Aorta (tissue), 5 donors: ENCODE measurements at regions not wholly inside any gene's neighbourhood (a gene's known extent, or its start where the extent isn't known, plus 50 kb on each side); places are given as distances from the start of the nearest gene placed in this dataset.
"Not testable (repeated sequence)": the region's sequence is repeated elsewhere in the genome, so short reads cannot be mapped to it uniquely, and the experiment has no call there.

ENCODE experiments used
- ATAC-seq: fragments of 200-7000 bp; cut with Tn5 transposase; one replicate; pipeline ENCODE4 v1.9.1; 2022; ENCODE audit warnings: moderate library complexity; ENCODE audit not compliant: low FRiP score
- DNase-seq, 2 donors: peaks; one replicate each; pipeline ENCODE4 v3.0.0-alpha.2; 2020
- H3K27ac ChIP-seq, 2 donors: one replicate each; pipeline ENCODE4 v1.5.1; 2013; ENCODE audit warnings: low read length in 2 of 2, mild to moderate bottlenecking in 2 of 2, moderate library complexity in 2 of 2, control low read depth in 1 of 2, inconsistent platforms in 1 of 2, low read depth in 1 of 2
- H3K27me3 ChIP-seq, 2 donors: one replicate each; pipeline ENCODE4 v1.6.1; 2013; ENCODE audit warnings: control low read depth in 1 of 2, low read length in 1 of 2, mild to moderate bottlenecking in 1 of 2, moderate library complexity in 1 of 2; ENCODE audit not compliant: insufficient read depth in 2 of 2, control insufficient read depth in 1 of 2
- H3K36me3 ChIP-seq, 2 donors: one replicate each; pipeline ENCODE4 v1.6.1; 2013; ENCODE audit warnings: control low read depth in 1 of 2, low read length in 1 of 2, mild to moderate bottlenecking in 1 of 2; ENCODE audit not compliant: insufficient read depth in 2 of 2, control insufficient read depth in 1 of 2
- H3K4me1 ChIP-seq, 2 donors: one replicate each; pipeline ENCODE4 v1.6.1; 2013; ENCODE audit warnings: low read length in 2 of 2, control low read depth in 1 of 2, mild to moderate bottlenecking in 1 of 2, moderate library complexity in 1 of 2; ENCODE audit not compliant: insufficient read depth in 2 of 2, control insufficient read depth in 1 of 2
- H3K4me3 ChIP-seq, 2 donors: one replicate each; pipeline ENCODE4 v1.5.1; 2013; ENCODE audit warnings: low read length in 2 of 2, control low read depth in 1 of 2, mild to moderate bottlenecking in 1 of 2
- H3K9me3 ChIP-seq: one replicate; pipeline ENCODE4 v1.6.1; 2013; ENCODE audit warnings: mild to moderate bottlenecking, low read length; ENCODE audit not compliant: control insufficient read depth
- WGBS, 2 donors: extraction: QIAGEN DNeasy Blood & Tissue Kit; methylation state at CpG; one replicate each; pipeline ENCODE4 v1.1.7; 2013; 5-methylcytosine and 5-hydroxymethylcytosine counted together
- intact Hi-C, 2 donors: fragments of 100-400 bp; cut with DNase I; formaldehyde crosslinking; loops; one replicate each; pipeline versions ENCODE4 v1.14.2 to v1.15.0; 2022
- donor health status: healthy with polysubstance abuse.
- donor health status: Bipolar disorder and iron deficiency.
- donor health status: DM: no; HTN: no; CAD: no.
- donor health status: DM: no; HTN: no; CAD: no.
- donor health status: DM: yes; HTN: yes; CAD: no.

DNA sequence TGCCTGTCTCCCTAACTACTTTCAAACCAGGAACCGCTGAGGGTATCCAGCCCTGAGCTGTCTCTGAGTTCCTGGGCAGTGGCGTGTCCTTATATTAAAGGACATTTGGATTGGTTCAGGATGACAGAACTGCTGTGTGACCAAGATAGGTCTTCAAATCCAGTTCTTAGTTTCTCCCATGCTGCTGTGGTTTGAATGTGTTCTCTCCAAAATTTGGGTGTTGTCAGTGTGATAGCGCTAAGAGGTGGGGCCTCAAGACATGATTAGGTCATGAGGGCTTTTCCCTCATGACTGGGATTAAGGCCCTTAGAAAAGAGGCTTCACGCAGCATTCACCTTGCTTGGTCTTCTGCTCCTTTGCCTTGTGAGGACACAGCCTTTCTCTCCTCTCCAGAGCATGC is 376.5 kb upstream of the TPM1 start:
- DNase-seq: no peak
- Histone ChIP-seq H3K4me1 (no peaks in the 10 kb centered on the region), H3K9me3 (no peaks in the 10 kb centered on the region), H3K4me3 (no peak overlapping the region), H3K36me3 (peaks cover 5 to 6% of the 10 kb centered on the region in 2 donors), H3K27me3 (no peaks in the 10 kb centered on the region), H3K27ac (no peak overlapping the region)
- WGBS, 2 donors: 95 to 96% methylated on average over 4 of the region's 4 CpGs
- intact Hi-C loops: no loop called here
- no peak for ATAC-seq

DNA sequence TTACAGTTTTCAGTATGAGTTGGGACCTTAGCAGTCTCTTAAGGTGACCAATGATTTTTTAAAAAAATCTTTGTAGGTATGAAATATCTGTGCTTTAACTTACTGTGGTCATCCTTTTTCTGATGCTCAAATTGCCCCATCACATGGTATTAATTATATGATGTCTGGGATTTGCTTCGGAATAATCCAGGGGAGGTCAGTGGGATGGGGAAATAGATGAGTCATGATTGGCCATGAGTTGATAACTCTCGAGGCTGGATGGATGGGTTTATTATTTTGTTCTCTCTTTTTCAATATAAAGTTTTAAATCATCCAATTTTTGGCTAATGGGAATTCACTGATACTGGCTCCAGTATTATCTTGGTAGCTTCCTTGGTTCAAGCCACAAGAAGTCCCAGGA is 370.3 kb upstream of the TPM1 start:
- Histone ChIP-seq H3K4me1 (no peaks in the 10 kb centered on the region), H3K36me3 (peaks cover 6 to 12% of the 10 kb centered on the region in 2 donors), H3K27me3 (no peaks in the 10 kb centered on the region), H3K4me3 (no peak overlapping the region), H3K27ac (no peak overlapping the region), H3K9me3 (no peaks in the 10 kb centered on the region)
- intact Hi-C loops: no loop called here
- WGBS, 2 donors: 68 to 72% methylated on average over 2 of the region's 2 CpGs
- ATAC-seq (peak; percentile 64), DNase-seq (no peak)

DNA sequence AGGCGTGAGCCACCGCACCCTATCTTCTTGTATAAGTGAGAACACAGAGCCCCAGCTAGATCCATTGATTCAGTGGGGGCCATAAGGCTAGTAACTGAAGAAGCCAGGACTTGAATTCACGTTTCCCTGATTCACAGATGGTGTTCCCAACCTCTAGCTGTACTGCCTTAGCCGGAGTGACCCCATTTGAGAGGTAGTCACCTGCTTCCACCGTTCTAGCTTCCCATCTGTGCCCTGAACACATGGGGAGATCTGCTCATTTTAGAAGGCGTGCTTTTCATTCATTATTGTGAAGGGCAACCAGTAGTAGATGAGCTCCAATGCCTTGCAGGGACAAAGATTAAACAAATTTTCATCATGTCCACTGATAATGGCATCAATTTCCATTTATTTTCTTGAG is 365.7 kb upstream of the TPM1 start:
- H3K36me3 ChIP-seq: peaks cover 0 to 10% of the 10 kb centered on the region in 2 donors
- H3K4me1 ChIP-seq: no peaks in the 10 kb centered on the region
- intact Hi-C loops: no loop called here
- no peaks in the 10 kb centered on the region for H3K27me3 ChIP-seq
- DNase-seq: no peak
- H3K4me3 ChIP-seq: no peak overlapping the region
- H3K9me3 ChIP-seq: no peaks in the 10 kb centered on the region
- no peak overlapping the region for H3K27ac ChIP-seq
- ATAC-seq: no peak
- 93 to 95% methylated on average over 6 of the region's 6 CpGs for WGBS, 2 donors

DNA sequence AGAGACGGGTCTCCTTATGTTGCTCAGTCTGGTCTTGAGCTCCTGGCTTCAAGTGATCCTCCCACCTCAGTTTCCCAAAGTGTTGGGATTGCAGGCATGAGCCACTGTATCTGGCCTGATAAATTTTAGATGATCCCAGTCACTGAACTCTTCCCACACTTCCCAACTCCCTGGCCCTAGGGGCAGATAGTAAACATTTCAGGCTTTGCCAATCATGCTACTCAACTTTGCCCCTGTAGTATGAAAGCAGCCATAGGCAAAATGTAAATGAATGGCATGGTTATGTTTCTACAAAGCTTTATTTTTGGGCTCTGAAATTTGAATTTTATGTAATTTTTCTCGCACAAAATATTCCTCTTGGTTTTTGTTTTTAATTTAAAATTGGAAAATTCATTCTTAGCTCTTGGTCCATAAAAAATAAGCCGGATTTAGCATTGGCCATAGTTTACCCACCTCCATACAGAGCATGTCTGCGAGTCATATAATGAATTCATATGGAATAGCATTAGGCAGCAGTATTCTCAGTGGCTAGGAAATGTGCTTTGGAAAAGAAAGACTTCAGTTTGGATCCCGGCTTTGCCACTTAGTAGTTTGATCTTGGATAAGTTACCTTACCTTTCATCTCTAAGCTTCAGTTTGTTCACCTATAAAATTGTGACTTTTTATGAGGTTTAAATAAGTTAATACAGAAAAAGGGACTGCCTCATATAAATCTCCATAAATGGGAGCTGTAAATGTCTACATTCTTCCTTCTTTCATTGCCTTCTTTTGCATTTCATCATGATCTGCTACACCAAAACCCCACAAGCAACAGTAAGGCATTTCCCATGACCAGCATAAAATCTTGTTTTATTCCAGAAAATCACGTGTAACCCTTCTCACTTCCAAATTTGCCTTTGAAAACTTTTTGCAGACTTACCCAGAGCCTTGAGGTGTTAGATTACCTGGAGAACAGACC is 360.3 kb upstream of the TPM1 start:
- Histone ChIP-seq H3K4me1 (no peaks in the 10 kb centered on the region), H3K9me3 (no peaks in the 10 kb centered on the region), H3K27me3 (no peaks in the 10 kb centered on the region), H3K36me3 (peaks cover 0 to 5% of the 10 kb centered on the region in 2 donors), H3K4me3 (no peak overlapping the region), H3K27ac (no peak overlapping the region)
- DNase-seq (no peak), ATAC-seq (no peak)
- intact Hi-C loops: no loop called here
- WGBS, 2 donors: 94 to 95% methylated on average over 6 of the region's 6 CpGs

DNA sequence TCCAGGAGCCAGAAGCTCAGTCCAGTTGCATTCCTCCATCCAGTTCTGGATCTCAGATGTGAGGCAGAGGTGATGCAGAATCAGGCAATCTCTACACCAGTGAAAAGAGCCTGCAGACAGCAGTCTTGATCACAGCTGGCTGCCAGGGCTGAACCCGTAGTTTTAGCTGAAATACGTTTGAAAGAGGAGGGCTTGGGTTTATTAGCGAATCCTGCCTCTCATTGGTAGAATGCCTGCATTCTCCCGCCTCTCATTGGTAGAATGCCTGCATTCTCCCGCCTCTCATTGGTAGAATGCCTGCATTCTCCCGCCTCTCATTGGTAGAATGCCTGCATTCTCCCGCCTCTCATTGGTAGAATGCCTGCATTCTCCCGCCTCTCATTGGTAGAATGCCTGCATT is 359.4 kb upstream of the TPM1 start:
- WGBS, 2 donors: 92 to 93% methylated on average over 5 to 7 of the region's 8 CpGs
- H3K27me3 ChIP-seq, H3K27ac ChIP-seq, DNase-seq, H3K9me3 ChIP-seq, H3K36me3 ChIP-seq, ATAC-seq, intact Hi-C loops, H3K4me1 ChIP-seq, H3K4me3 ChIP-seq: not testable (repeated sequence)

DNA sequence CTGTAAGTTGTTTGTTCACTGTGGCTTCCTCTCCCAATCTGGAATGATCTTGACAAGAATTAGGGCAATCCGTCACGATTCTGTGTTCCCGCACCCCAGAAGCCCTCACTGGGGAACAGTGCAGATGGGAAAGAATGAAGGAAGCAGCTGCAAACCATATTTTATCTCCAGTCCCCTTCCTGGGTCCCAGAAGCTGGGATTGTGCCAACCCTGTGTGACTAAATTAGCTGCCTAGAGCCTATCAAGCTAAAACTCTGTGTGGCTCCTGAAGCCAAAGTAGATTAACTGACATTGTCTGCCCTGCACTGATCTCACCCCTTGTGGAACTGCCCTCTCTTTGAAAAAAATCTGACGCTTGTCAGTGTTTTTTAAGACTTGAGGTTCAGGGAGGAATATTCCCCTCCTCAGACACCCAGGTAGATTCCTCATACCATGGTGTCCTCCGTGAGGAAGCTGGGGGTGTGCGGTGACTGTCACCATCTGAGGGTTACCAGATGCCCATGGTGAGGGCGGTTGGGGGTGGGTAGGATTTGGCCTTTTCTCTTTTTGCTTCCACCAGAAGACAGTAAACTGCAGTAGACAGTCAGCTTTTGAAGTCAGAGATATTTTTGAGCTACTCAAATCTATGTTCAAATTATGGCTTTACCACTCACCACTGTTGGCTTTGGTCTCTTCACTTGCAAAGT is 358.3 kb upstream of the TPM1 start:
- H3K4me1 ChIP-seq: no peaks in the 10 kb centered on the region
- peaks cover 0 to 5% of the 10 kb centered on the region in 2 donors for H3K36me3 ChIP-seq
- H3K27me3 ChIP-seq: no peaks in the 10 kb centered on the region
- H3K4me3 ChIP-seq: no peak overlapping the region
- no peaks in the 10 kb centered on the region for H3K9me3 ChIP-seq
- no peak overlapping the region for H3K27ac ChIP-seq
- DNase-seq: no peak
- no peak for ATAC-seq
- 71% methylated on average over 7 of the region's 7 CpGs for WGBS, 2 donors
- intact Hi-C loops: no loop called here

DNA sequence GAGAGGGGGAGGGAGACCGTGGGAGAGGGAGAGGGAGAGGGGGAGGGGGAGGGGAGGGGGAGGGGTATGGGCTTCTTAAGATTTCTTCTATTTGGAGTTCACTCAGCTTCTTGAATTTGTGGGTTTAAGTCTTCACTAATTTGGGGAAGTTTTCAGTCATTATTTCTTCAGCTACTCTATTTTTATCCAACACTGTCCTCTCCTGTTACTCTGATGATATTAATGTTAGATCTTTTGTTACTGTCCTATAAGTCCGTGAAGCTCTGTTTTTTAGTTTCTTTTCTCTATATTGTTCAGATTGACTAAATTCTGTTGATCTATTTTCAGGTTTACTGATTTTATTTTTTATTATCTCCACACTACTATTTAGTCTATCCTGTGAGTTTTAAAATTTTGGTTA is 351.5 kb upstream of the TPM1 start:
- no peak for DNase-seq
- H3K27ac ChIP-seq: no peak overlapping the region
- no peak for ATAC-seq
- H3K27me3 ChIP-seq: no peaks in the 10 kb centered on the region
- no peaks in the 10 kb centered on the region for H3K4me1 ChIP-seq
- H3K36me3 ChIP-seq: peaks cover 0 to 7% of the 10 kb centered on the region in 2 donors
- 54 to 59% methylated on average over 1 to 2 of the region's 2 CpGs for WGBS, 2 donors
- intact Hi-C loops: no loop called here
- H3K9me3 ChIP-seq: no peaks in the 10 kb centered on the region
- H3K4me3 ChIP-seq: no peak overlapping the region

DNA sequence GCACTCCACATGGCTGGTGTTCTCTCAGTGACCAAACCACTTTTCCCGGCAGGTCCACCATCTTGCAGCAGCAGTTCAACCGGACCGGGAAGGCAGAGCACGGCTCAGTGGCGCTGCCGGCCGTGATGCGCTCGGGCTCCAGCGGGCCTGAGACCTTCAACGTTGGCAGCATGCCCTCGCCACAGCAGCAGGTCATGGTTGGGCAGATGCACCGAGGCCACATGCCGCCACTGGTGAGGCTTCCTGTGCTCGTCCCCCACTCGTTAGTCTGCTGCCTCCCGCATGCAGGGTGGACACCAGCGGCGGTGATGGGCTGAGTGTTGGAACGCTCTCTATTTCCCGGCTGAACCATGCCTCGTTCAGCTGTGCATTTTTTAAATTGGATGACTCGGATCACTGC is 344.9 kb upstream of the TPM1 start:
- 92 to 94% methylated on average over 23 of the region's 23 CpGs for WGBS, 2 donors
- DNase-seq (no peak), ATAC-seq (no peak)
- no peaks in the 10 kb centered on the region for H3K9me3 ChIP-seq
- H3K27ac ChIP-seq: no peak overlapping the region
- H3K27me3 ChIP-seq: no peaks in the 10 kb centered on the region
- no peaks in the 10 kb centered on the region for H3K4me1 ChIP-seq
- no peak overlapping the region for H3K4me3 ChIP-seq
- intact Hi-C loops: no loop called here
- peaks cover 16 to 22% of the 10 kb centered on the region in 2 donors for H3K36me3 ChIP-seq

DNA sequence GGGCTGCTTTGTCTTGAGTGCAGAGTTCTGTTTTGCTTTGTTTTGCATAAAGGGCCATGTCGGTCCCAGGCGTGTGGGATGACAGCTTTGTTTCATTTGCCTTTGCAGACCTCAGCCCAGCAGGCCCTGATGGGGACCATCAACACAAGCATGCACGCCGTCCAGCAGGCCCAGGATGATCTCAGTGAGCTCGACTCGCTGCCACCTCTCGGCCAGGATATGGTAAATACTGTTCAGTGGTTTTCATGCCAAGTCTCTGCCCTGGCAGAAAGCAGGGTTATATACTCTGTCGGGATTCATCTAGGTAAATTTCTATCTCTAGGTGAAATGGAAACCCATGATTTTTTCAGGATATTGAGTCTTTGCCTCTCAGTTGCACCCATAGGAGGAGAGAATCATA is 343.9 kb upstream of the TPM1 start:
- intact Hi-C loops: no loop called here
- WGBS, 2 donors: 73 to 79% methylated on average over 8 of the region's 8 CpGs
- no peaks in the 10 kb centered on the region for H3K9me3 ChIP-seq
- no peak overlapping the region for H3K4me3 ChIP-seq
- no peaks in the 10 kb centered on the region for H3K4me1 ChIP-seq
- no peak for ATAC-seq
- H3K27ac ChIP-seq: no peak overlapping the region
- H3K36me3 ChIP-seq: peaks cover 18 to 23% of the 10 kb centered on the region in 2 donors
- DNase-seq: no peak
- H3K27me3 ChIP-seq: no peaks in the 10 kb centered on the region
